Glutamatergic neuron (in vitro differentiated cells): ENCODE measurements at regions not wholly inside any gene's neighbourhood (a gene's known extent, or its start where the extent isn't known, plus 50 kb on each side); places are given as distances from the start of the nearest gene placed in this dataset.

Source experiments
- DNase-seq: peaks from one replicate; pipeline ENCODE4 v3.0.0; 2022
- H3K27ac Mint-ChIP-seq: one replicate; pipeline ENCODE4 v1.8.0; 2020; ENCODE audit warnings: mild to moderate bottlenecking, mixed read lengths, inconsistent platforms; ENCODE audit not compliant: unreplicated experiment
- H3K27me3 Mint-ChIP-seq: one replicate; pipeline ENCODE4 v1.8.0; 2020; ENCODE audit warnings: mild to moderate bottlenecking, moderate library complexity, mixed read lengths, inconsistent platforms; ENCODE audit not compliant: unreplicated experiment
- H3K36me3 Mint-ChIP-seq: one replicate; pipeline ENCODE4 v1.8.0; 2020; ENCODE audit warnings: mild to moderate bottlenecking, mixed read lengths, inconsistent platforms; ENCODE audit not compliant: unreplicated experiment
- H3K4me1 Mint-ChIP-seq: one replicate; pipeline ENCODE4 v1.8.0; 2020; ENCODE audit warnings: mild to moderate bottlenecking, low read depth, mixed read lengths, inconsistent platforms; ENCODE audit not compliant: unreplicated experiment
- H3K4me3 Mint-ChIP-seq: one replicate; pipeline ENCODE4 v1.8.0; 2020; ENCODE audit warnings: mild to moderate bottlenecking, mixed read lengths, inconsistent platforms; ENCODE audit not compliant: unreplicated experiment
- H3K9me3 Mint-ChIP-seq: one replicate; pipeline ENCODE4 v1.8.0; 2020; ENCODE audit warnings: mild to moderate bottlenecking, moderate library complexity, mixed read lengths, inconsistent platforms; ENCODE audit not compliant: unreplicated experiment
- TF ChIP-seq, protein P1 (sequence below): fragments of 200-600 bp; sonication (generic); IDR thresholded peaks from one replicate; pipeline ENCODE4 v1.5.0; 2021; ENCODE audit not compliant: partially characterized antibody, unreplicated experiment

DNA sequence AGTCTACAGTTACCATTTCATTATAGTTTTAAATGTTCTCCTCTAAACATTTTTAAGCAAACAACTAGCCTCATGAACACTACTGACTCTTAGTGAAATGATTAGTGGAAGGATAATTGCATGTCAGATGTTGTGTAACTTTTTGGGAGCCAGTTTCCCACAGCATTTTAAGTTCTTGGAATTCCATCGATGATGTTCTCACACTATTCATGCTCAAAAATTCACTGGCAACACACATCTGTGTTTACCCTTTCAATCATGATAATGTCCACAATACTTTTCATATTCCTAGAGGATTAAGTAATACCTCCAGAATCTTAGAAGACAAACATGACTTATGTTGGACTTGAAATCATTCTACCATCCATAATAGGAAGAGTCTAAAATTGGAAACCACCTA, 678.1 kb upstream of the ID4 start:
- H3K36me3 Mint-ChIP-seq, result no peaks in the 10 kb centered on the region

DNA sequence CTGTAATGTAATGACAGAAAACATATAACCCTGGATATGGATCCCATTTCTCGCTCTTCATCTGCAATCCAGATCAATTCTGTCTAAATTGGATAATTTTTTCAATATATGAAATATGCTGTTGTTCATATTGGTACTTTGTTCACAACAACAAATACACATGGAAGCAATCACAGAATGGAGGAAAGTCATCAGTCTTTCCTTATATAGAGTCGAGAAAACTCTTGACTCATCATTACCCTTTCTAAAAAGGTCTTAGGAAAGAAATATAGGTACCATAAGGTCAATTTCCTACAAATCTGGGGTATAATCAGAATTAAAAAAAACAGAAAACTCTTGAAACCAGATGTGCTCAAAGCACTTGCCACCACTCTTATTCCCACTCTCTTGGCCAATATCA, 677.6 kb upstream of the ID4 start:
- no peak for DNase-seq
- H3K27me3 Mint-ChIP-seq, result no peaks in the 10 kb centered on the region
- TF ChIP-seq, protein P1, sequence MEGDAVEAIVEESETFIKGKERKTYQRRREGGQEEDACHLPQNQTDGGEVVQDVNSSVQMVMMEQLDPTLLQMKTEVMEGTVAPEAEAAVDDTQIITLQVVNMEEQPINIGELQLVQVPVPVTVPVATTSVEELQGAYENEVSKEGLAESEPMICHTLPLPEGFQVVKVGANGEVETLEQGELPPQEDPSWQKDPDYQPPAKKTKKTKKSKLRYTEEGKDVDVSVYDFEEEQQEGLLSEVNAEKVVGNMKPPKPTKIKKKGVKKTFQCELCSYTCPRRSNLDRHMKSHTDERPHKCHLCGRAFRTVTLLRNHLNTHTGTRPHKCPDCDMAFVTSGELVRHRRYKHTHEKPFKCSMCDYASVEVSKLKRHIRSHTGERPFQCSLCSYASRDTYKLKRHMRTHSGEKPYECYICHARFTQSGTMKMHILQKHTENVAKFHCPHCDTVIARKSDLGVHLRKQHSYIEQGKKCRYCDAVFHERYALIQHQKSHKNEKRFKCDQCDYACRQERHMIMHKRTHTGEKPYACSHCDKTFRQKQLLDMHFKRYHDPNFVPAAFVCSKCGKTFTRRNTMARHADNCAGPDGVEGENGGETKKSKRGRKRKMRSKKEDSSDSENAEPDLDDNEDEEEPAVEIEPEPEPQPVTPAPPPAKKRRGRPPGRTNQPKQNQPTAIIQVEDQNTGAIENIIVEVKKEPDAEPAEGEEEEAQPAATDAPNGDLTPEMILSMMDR, result no peak
- no peak overlapping the region for H3K4me3 Mint-ChIP-seq
- H3K36me3 Mint-ChIP-seq, result no peaks in the 10 kb centered on the region
- H3K27ac Mint-ChIP-seq, result no peak overlapping the region
- H3K4me1 Mint-ChIP-seq, result no peaks in the 10 kb centered on the region
- H3K9me3 Mint-ChIP-seq, result no peaks in the 10 kb centered on the region

More for the DNA sequence above, 678.1 kb upstream of the ID4 start:
- Mint-ChIP-seq H3K27me3 (no peaks in the 10 kb centered on the region), H3K27ac (no peak overlapping the region), H3K4me1 (no peaks in the 10 kb centered on the region), H3K4me3 (no peak overlapping the region), H3K9me3 (no peaks in the 10 kb centered on the region)
- TF ChIP-seq, protein P1, result no peak
- no peak for DNase-seq

DNA sequence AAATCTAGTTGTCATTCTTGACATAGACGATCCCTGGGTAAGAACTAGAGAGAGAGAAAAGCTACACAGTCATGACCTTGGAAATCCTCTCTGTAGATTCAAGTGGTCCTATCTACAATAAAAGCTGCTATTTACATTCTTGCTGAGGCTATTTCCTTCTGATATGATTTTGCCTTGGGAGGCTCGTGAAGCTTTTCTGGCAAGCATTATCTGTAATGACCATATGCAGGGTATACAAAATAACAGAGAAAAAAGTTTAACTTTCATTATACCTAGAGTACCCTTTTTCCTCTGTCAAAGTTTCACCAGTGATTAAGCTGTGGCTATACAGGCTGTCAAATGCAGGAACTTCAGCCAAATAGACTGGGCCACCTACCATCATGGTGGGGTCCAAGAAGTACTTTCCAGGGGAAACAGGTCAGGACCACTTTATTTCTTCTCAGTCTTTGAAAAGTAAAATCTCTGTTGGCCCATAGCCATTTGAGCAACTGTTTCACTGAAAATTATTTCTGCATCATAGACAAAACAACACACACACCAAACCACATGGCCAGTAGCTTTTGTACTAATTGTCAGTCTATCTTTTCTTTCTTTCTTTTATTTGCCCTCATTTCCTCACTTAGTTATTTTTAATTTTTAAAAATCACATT, 677.0 kb upstream of the ID4 start:
- H3K27ac Mint-ChIP-seq, result no peak overlapping the region
- no peak overlapping the region for H3K4me3 Mint-ChIP-seq
- no peaks in the 10 kb centered on the region for H3K36me3 Mint-ChIP-seq
- no peaks in the 10 kb centered on the region for H3K4me1 Mint-ChIP-seq
- no peaks in the 10 kb centered on the region for H3K9me3 Mint-ChIP-seq
- no peaks in the 10 kb centered on the region for H3K27me3 Mint-ChIP-seq
- TF ChIP-seq, protein P1, result no peak
- no peak for DNase-seq

DNA sequence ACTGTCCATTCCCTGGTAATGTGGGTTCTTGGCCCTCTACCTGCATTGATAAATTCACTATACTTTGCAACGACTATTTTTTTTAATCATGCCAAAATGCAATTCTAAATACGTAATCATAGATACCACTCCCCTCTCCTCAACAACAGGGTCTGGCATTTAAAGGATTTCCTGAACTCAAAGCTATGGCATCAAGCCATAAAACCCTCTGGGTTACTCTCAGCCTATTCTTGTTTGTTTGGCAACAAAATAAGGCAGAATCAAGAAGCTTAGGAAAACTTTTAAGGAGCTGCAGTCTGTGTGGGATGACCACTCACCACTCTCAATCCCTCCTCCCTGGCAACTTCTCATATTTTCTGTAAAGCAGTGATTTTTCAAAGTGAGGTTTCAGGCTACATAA, 669.9 kb upstream of the ID4 start:
- Mint-ChIP-seq H3K27me3 (no peaks in the 10 kb centered on the region), H3K4me1 (no peaks in the 10 kb centered on the region)
- no peak for DNase-seq

DNA sequence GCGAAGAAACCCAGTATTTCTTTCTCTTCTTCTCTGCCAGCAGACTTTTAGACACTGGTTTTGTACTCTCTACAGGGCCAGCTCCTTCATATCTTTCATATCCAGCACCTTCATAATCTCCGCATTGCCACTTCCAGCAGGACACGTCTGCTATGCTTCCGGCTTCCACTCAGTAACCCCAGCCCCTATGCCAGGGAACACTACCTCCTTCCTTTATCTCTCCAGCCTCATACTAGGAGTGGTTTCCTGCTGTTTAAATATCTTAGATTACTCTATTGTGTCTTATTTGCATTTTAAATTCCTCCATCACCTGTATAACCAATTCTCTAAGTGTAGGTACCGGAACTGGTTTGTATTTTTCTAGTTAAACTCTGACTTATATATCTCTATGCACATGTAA, 667.8 kb upstream of the ID4 start:
- no peaks in the 10 kb centered on the region for H3K36me3 Mint-ChIP-seq
- no peak for DNase-seq
- TF ChIP-seq, protein P1, result no peak
- H3K27ac Mint-ChIP-seq, result no peak overlapping the region
- no peak overlapping the region for H3K4me3 Mint-ChIP-seq
- H3K27me3 Mint-ChIP-seq, result no peaks in the 10 kb centered on the region
- H3K9me3 Mint-ChIP-seq, result no peaks in the 10 kb centered on the region
- no peaks in the 10 kb centered on the region for H3K4me1 Mint-ChIP-seq

More for the DNA sequence above, 669.9 kb upstream of the ID4 start:
- no peaks in the 10 kb centered on the region for H3K36me3 Mint-ChIP-seq
- no peak overlapping the region for H3K4me3 Mint-ChIP-seq
- TF ChIP-seq, protein P1, result no peak
- no peaks in the 10 kb centered on the region for H3K9me3 Mint-ChIP-seq
- H3K27ac Mint-ChIP-seq, result no peak overlapping the region
